GM19324 (cell line): ENCODE measurements at regions not wholly inside any gene's neighbourhood (a gene's known extent, or its start where the extent isn't known, plus 50 kb on each side); places are given as distances from the start of the nearest gene placed in this dataset.

ENCODE experiments used
- ATAC-seq: cut with Tn5 transposase; IDR thresholded peaks from one replicate; pipeline ENCODE4 v1.9.1; 2021; ENCODE audit warnings: mild to moderate bottlenecking, moderate library complexity; ENCODE audit not compliant: unreplicated experiment, low FRiP score

GRCh38 chr13:74452176-74452575, 318.0 kb upstream of the KLF12 start:
- ATAC-seq = no peak

GRCh38 chr13:74450964-74451363, 316.8 kb upstream of the KLF12 start:
- ATAC-seq = no peak

GRCh38 chr13:74450525-74450845, 316.3 kb upstream of the KLF12 start:
- ATAC-seq = no peak

GRCh38 chr13:74449811-74450524, 315.8 kb upstream of the KLF12 start:
- no peak for ATAC-seq

- ATAC-seq = no peak
Observed at GRCh38 chr13:74444864-74445479, 310.8 kb upstream of the KLF12 start.

GRCh38 chr13:74444161-74444571, 310.0 kb upstream of the KLF12 start:
- ATAC-seq = no peak

GRCh38 chr13:74443631-74444030, 309.4 kb upstream of the KLF12 start:
- no peak for ATAC-seq

GRCh38 chr13:74442751-74443150, 308.5 kb upstream of the KLF12 start:
- no peak for ATAC-seq

GRCh38 chr13:74438901-74439300, 304.7 kb upstream of the KLF12 start:
- no peak for ATAC-seq

GRCh38 chr13:74434782-74435181, 300.6 kb upstream of the KLF12 start:
- no peak for ATAC-seq

- no peak for ATAC-seq
Observed at GRCh38 chr13:74424455-74424854, 290.3 kb upstream of the KLF12 start.

GRCh38 chr13:74423434-74423833, 289.2 kb upstream of the KLF12 start:
- no peak for ATAC-seq

GRCh38 chr13:74414458-74414857, 280.3 kb upstream of the KLF12 start:
- no peak for ATAC-seq

GRCh38 chr13:74413482-74413881, 279.3 kb upstream of the KLF12 start:
- ATAC-seq = no peak

- no peak for ATAC-seq
Observed at GRCh38 chr13:74409551-74409950, 275.3 kb upstream of the KLF12 start.

- ATAC-seq = no peak
Observed at GRCh38 chr13:74406420-74406819, 272.2 kb upstream of the KLF12 start.

GRCh38 chr13:74398599-74398998, 264.4 kb upstream of the KLF12 start:
- ATAC-seq = no peak

GRCh38 chr13:74389056-74389455, 254.9 kb upstream of the KLF12 start:
- no peak for ATAC-seq

GRCh38 chr13:74388626-74389025, 254.4 kb upstream of the KLF12 start:
- ATAC-seq = no peak

GRCh38 chr13:74372511-74372910, 238.3 kb upstream of the KLF12 start:
- no peak for ATAC-seq

- no peak for ATAC-seq
Observed at GRCh38 chr13:74367193-74367592, 233.0 kb upstream of the KLF12 start.

- no peak for ATAC-seq
Observed at GRCh38 chr13:74361274-74361673, 227.1 kb upstream of the KLF12 start.
